ENCODE measurements at regions not wholly inside any gene's neighbourhood (a gene's known extent, or its start where the extent isn't known, plus 50 kb on each side); places are given as distances from the start of the nearest gene placed in this dataset.
A peak's percentile ranks its signal among the peaks of the same experiment; 100 is the strongest.

DNA sequence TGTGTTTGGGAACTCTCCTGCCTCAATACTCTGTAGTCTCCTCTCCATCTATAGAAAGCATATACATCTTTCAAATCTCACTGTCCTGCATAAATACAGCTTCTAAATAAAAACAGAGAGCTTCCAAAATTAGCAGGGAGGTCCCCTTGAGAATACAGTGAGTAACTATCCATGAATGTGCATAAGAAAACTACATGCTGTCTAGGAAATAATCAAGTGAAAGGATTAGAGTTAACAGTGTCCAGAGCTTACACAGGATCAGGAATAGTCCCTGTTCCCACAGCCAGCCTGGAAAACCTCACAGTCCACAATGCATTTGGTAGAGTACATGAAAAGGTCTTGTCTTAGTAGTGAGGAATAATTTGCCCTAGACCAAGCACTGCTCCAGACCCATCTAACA, 123.0 kb upstream of the POU3F2 start:
- Histone ChIP-seq H3K27me3 (ENCODE audit: control insufficient read depth in 2 of 2, insufficient read depth in 2 of 2, low read length in 2 of 2) (peaks cover 0 to under 1% of the 10 kb centered on the region in 2 donors), H3K9me3 (ENCODE audit: control insufficient read depth in 2 of 2, low read length in 2 of 2) (no peaks in the 10 kb centered on the region), H3K4me1 (ENCODE audit: control insufficient read depth in 2 of 2, insufficient read depth in 2 of 2, low read length in 2 of 2) (no peaks in the 10 kb centered on the region), H3K9ac (ENCODE audit: low read depth in 1 of 2, low read length in 2 of 2) (no peak overlapping the region), H3K4me3 (ENCODE audit: low read length in 2 of 2) (no peak overlapping the region), H3K27ac (ENCODE audit: low read depth in 2 of 2, low read length in 2 of 2) (no peak overlapping the region), H3K36me3 (ENCODE audit: control insufficient read depth in 2 of 2, insufficient read depth in 2 of 2, low read length in 2 of 2) (no peaks in the 10 kb centered on the region)

GRCh38 chr6:98716341-98716740, 118.0 kb upstream of the POU3F2 start:
- Histone ChIP-seq H3K9ac (ENCODE audit: low read depth in 1 of 2, low read length in 2 of 2) (no peak overlapping the region), H3K36me3 (ENCODE audit: control insufficient read depth in 2 of 2, insufficient read depth in 2 of 2, low read length in 2 of 2) (no peaks in the 10 kb centered on the region), H3K4me1 (ENCODE audit: control insufficient read depth in 2 of 2, insufficient read depth in 2 of 2, low read length in 2 of 2) (no peaks in the 10 kb centered on the region), H3K9me3 (ENCODE audit: control insufficient read depth in 2 of 2, low read length in 2 of 2) (no peaks in the 10 kb centered on the region), H3K4me3 (ENCODE audit: low read length in 2 of 2) (no peak overlapping the region), H3K27me3 (ENCODE audit: control insufficient read depth in 2 of 2, insufficient read depth in 2 of 2, low read length in 2 of 2) (peaks cover 0 to 3% of the 10 kb centered on the region in 2 donors), H3K27ac (ENCODE audit: low read depth in 2 of 2, low read length in 2 of 2) (no peak overlapping the region)

- H3K36me3 ChIP-seq (ENCODE audit: control insufficient read depth in 2 of 2, insufficient read depth in 2 of 2, low read length in 2 of 2) = no peaks in the 10 kb centered on the region
- H3K9ac ChIP-seq (ENCODE audit: low read depth in 1 of 2, low read length in 2 of 2) = no peak overlapping the region
- no peak overlapping the region for H3K4me3 ChIP-seq (ENCODE audit: low read length in 2 of 2)
- no peaks in the 10 kb centered on the region for H3K4me1 ChIP-seq (ENCODE audit: control insufficient read depth in 2 of 2, insufficient read depth in 2 of 2, low read length in 2 of 2)
- H3K9me3 ChIP-seq (ENCODE audit: control insufficient read depth in 2 of 2, low read length in 2 of 2) = no peaks in the 10 kb centered on the region
- H3K27me3 ChIP-seq (ENCODE audit: control insufficient read depth in 2 of 2, insufficient read depth in 2 of 2, low read length in 2 of 2) = peaks cover 0 to 3% of the 10 kb centered on the region in 2 donors
- H3K27ac ChIP-seq (ENCODE audit: low read depth in 2 of 2, low read length in 2 of 2) = no peak overlapping the region
These were observed 117.0 kb upstream of the POU3F2 start for GRCh38 chr6:98717322-98717877.

- no peak overlapping the region for H3K9ac ChIP-seq (ENCODE audit: low read depth in 1 of 2, low read length in 2 of 2)
- no peaks in the 10 kb centered on the region for H3K9me3 ChIP-seq (ENCODE audit: control insufficient read depth in 2 of 2, low read length in 2 of 2)
- H3K4me1 ChIP-seq (ENCODE audit: control insufficient read depth in 2 of 2, insufficient read depth in 2 of 2, low read length in 2 of 2) = no peaks in the 10 kb centered on the region
- no peak overlapping the region for H3K4me3 ChIP-seq (ENCODE audit: low read length in 2 of 2)
- peaks cover 0 to 3% of the 10 kb centered on the region in 2 donors for H3K27me3 ChIP-seq (ENCODE audit: control insufficient read depth in 2 of 2, insufficient read depth in 2 of 2, low read length in 2 of 2)
- no peak overlapping the region for H3K27ac ChIP-seq (ENCODE audit: low read depth in 2 of 2, low read length in 2 of 2)
- no peaks in the 10 kb centered on the region for H3K36me3 ChIP-seq (ENCODE audit: control insufficient read depth in 2 of 2, insufficient read depth in 2 of 2, low read length in 2 of 2)
These were observed 116.4 kb upstream of the POU3F2 start for GRCh38 chr6:98717988-98718387.

GRCh38 chr6:98724537-98724936, 109.8 kb upstream of the POU3F2 start:
- no peaks in the 10 kb centered on the region for H3K36me3 ChIP-seq (ENCODE audit: control insufficient read depth in 2 of 2, insufficient read depth in 2 of 2, low read length in 2 of 2)
- H3K27me3 ChIP-seq (ENCODE audit: control insufficient read depth in 2 of 2, insufficient read depth in 2 of 2, low read length in 2 of 2) = no peaks in the 10 kb centered on the region
- H3K4me3 ChIP-seq (ENCODE audit: low read length in 2 of 2) = no peak overlapping the region
- no peaks in the 10 kb centered on the region for H3K9me3 ChIP-seq (ENCODE audit: control insufficient read depth in 2 of 2, low read length in 2 of 2)
- H3K9ac ChIP-seq (ENCODE audit: low read depth in 1 of 2, low read length in 2 of 2) = no peak overlapping the region
- no peaks in the 10 kb centered on the region for H3K4me1 ChIP-seq (ENCODE audit: control insufficient read depth in 2 of 2, insufficient read depth in 2 of 2, low read length in 2 of 2)
- no peak overlapping the region for H3K27ac ChIP-seq (ENCODE audit: low read depth in 2 of 2, low read length in 2 of 2)

- no peak overlapping the region for H3K27ac ChIP-seq (ENCODE audit: low read depth in 2 of 2, low read length in 2 of 2)
- H3K4me3 ChIP-seq (ENCODE audit: low read length in 2 of 2) = no peak overlapping the region
- H3K9ac ChIP-seq (ENCODE audit: low read depth in 1 of 2, low read length in 2 of 2) = no peak overlapping the region
- H3K36me3 ChIP-seq (ENCODE audit: control insufficient read depth in 2 of 2, insufficient read depth in 2 of 2, low read length in 2 of 2) = no peaks in the 10 kb centered on the region
- H3K9me3 ChIP-seq (ENCODE audit: control insufficient read depth in 2 of 2, low read length in 2 of 2) = no peaks in the 10 kb centered on the region
- no peaks in the 10 kb centered on the region for H3K27me3 ChIP-seq (ENCODE audit: control insufficient read depth in 2 of 2, insufficient read depth in 2 of 2, low read length in 2 of 2)
- no peaks in the 10 kb centered on the region for H3K4me1 ChIP-seq (ENCODE audit: control insufficient read depth in 2 of 2, insufficient read depth in 2 of 2, low read length in 2 of 2)
These were observed 87.1 kb upstream of the POU3F2 start for GRCh38 chr6:98747273-98747672.

- H3K4me1 ChIP-seq (ENCODE audit: control insufficient read depth in 2 of 2, insufficient read depth in 2 of 2, low read length in 2 of 2) = no peaks in the 10 kb centered on the region
- no peak overlapping the region for H3K27ac ChIP-seq (ENCODE audit: low read depth in 2 of 2, low read length in 2 of 2)
- H3K36me3 ChIP-seq (ENCODE audit: control insufficient read depth in 2 of 2, insufficient read depth in 2 of 2, low read length in 2 of 2) = no peaks in the 10 kb centered on the region
- no peak overlapping the region for H3K9ac ChIP-seq (ENCODE audit: low read depth in 1 of 2, low read length in 2 of 2)
- H3K4me3 ChIP-seq (ENCODE audit: low read length in 2 of 2) = no peak overlapping the region
- H3K9me3 ChIP-seq (ENCODE audit: control insufficient read depth in 2 of 2, low read length in 2 of 2) = no peaks in the 10 kb centered on the region
- no peaks in the 10 kb centered on the region for H3K27me3 ChIP-seq (ENCODE audit: control insufficient read depth in 2 of 2, insufficient read depth in 2 of 2, low read length in 2 of 2)
These were observed 86.4 kb upstream of the POU3F2 start for GRCh38 chr6:98747960-98748359.

DNA sequence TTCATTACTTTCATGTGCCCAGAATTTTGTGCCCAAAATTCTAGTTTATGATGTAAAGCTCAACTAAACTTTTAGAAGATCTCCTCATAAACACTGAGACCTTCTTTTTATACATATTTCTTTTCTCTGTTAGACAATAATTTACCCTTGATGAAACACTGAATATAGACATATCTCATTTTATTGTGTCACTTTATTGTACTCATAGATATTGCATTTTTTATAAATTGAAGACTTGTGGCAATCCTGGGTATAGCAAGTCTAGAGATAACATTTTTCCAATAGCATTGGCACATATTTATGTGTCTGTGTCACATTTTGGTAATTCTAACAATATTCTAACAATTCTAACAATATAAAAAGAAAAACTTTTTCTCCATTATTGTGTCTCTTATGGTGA, 74.9 kb upstream of the POU3F2 start:
- Histone ChIP-seq H3K4me1 (ENCODE audit: control insufficient read depth in 2 of 2, insufficient read depth in 2 of 2, low read length in 2 of 2) (no peaks in the 10 kb centered on the region), H3K27me3 (ENCODE audit: control insufficient read depth in 2 of 2, insufficient read depth in 2 of 2, low read length in 2 of 2) (no peaks in the 10 kb centered on the region), H3K9ac (ENCODE audit: low read depth in 1 of 2, low read length in 2 of 2) (no peak overlapping the region), H3K27ac (ENCODE audit: low read depth in 2 of 2, low read length in 2 of 2) (no peak overlapping the region), H3K9me3 (ENCODE audit: control insufficient read depth in 2 of 2, low read length in 2 of 2) (no peaks in the 10 kb centered on the region), H3K4me3 (ENCODE audit: low read length in 2 of 2) (no peak overlapping the region), H3K36me3 (ENCODE audit: control insufficient read depth in 2 of 2, insufficient read depth in 2 of 2, low read length in 2 of 2) (no peaks in the 10 kb centered on the region)

- Histone ChIP-seq H3K9ac (ENCODE audit: low read depth in 1 of 2, low read length in 2 of 2) (no peak overlapping the region), H3K27ac (ENCODE audit: low read depth in 2 of 2, low read length in 2 of 2) (no peak overlapping the region), H3K36me3 (ENCODE audit: control insufficient read depth in 2 of 2, insufficient read depth in 2 of 2, low read length in 2 of 2) (no peaks in the 10 kb centered on the region), H3K9me3 (ENCODE audit: control insufficient read depth in 2 of 2, low read length in 2 of 2) (no peaks in the 10 kb centered on the region), H3K4me1 (ENCODE audit: control insufficient read depth in 2 of 2, insufficient read depth in 2 of 2, low read length in 2 of 2) (no peaks in the 10 kb centered on the region), H3K4me3 (ENCODE audit: low read length in 2 of 2) (peak overlapping the region; percentile 35 to 68), H3K27me3 (ENCODE audit: control insufficient read depth in 2 of 2, insufficient read depth in 2 of 2, low read length in 2 of 2) (no peaks in the 10 kb centered on the region)
These were observed 69.9 kb upstream of the POU3F2 start for GRCh38 chr6:98764373-98764911.

GRCh38 chr6:98769546-98769945, 64.8 kb upstream of the POU3F2 start:
- H3K9ac ChIP-seq (ENCODE audit: low read depth in 1 of 2, low read length in 2 of 2) = no peak overlapping the region
- H3K9me3 ChIP-seq (ENCODE audit: control insufficient read depth in 2 of 2, low read length in 2 of 2) = no peaks in the 10 kb centered on the region
- H3K27ac ChIP-seq (ENCODE audit: low read depth in 2 of 2, low read length in 2 of 2) = no peak overlapping the region
- no peaks in the 10 kb centered on the region for H3K27me3 ChIP-seq (ENCODE audit: control insufficient read depth in 2 of 2, insufficient read depth in 2 of 2, low read length in 2 of 2)
- H3K4me1 ChIP-seq (ENCODE audit: control insufficient read depth in 2 of 2, insufficient read depth in 2 of 2, low read length in 2 of 2) = no peaks in the 10 kb centered on the region
- no peak overlapping the region for H3K4me3 ChIP-seq (ENCODE audit: low read length in 2 of 2)
- no peaks in the 10 kb centered on the region for H3K36me3 ChIP-seq (ENCODE audit: control insufficient read depth in 2 of 2, insufficient read depth in 2 of 2, low read length in 2 of 2)

DNA sequence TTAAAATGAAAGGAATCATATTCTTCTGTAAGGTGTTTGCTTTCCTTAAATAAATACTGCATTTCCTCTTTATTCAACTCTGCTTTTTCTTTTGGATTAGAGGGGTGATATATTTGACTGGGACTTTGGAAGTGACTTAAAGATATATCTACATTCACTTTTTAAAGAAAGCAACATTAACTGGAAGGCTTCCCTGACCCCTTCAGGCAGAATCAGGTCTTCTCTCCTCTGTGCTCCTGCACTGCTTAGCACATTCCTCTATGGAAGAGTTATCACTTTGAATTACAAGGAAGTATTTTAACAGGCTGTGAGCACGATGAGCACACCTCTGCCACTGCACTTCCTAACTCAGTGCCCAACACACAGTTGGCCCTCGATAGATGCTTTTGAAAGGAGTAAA, 59.2 kb upstream of the POU3F2 start:
- no peaks in the 10 kb centered on the region for H3K4me1 ChIP-seq (ENCODE audit: control insufficient read depth in 2 of 2, insufficient read depth in 2 of 2, low read length in 2 of 2)
- H3K36me3 ChIP-seq (ENCODE audit: control insufficient read depth in 2 of 2, insufficient read depth in 2 of 2, low read length in 2 of 2) = no peaks in the 10 kb centered on the region
- H3K9me3 ChIP-seq (ENCODE audit: control insufficient read depth in 2 of 2, low read length in 2 of 2) = no peaks in the 10 kb centered on the region
- H3K27ac ChIP-seq (ENCODE audit: low read depth in 2 of 2, low read length in 2 of 2) = no peak overlapping the region
- H3K27me3 ChIP-seq (ENCODE audit: control insufficient read depth in 2 of 2, insufficient read depth in 2 of 2, low read length in 2 of 2) = no peaks in the 10 kb centered on the region
- no peak overlapping the region for H3K4me3 ChIP-seq (ENCODE audit: low read length in 2 of 2)
- no peak overlapping the region for H3K9ac ChIP-seq (ENCODE audit: low read depth in 1 of 2, low read length in 2 of 2)

Measured in mucosa of rectum (tissue), 2 donors.